ENCODE measurements at regions not wholly inside any gene's neighbourhood (a gene's known extent, or its start where the extent isn't known, plus 50 kb on each side); places are given as distances from the start of the nearest gene placed in this dataset.

DNA sequence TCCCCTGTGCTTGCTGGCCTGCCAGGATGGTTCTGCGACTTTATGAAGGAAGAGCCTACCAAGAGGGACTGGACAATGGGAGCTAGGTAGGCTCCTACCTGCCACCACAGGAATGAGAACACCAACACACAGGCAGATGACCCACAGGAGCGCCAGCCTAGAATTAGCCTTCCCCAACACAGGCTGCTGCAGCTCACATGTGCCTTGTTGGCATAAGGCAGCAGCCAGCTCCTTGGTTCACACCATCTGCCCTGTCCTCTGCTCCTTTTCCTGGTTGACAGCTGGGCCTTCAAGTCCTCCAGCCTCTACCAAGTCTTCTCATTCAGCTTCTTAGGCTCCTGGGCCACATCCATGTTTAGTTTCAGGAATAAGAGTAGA, 705.4 kb upstream of the RAB6C start (continued):
- TF ChIP-seq, protein P1, sequence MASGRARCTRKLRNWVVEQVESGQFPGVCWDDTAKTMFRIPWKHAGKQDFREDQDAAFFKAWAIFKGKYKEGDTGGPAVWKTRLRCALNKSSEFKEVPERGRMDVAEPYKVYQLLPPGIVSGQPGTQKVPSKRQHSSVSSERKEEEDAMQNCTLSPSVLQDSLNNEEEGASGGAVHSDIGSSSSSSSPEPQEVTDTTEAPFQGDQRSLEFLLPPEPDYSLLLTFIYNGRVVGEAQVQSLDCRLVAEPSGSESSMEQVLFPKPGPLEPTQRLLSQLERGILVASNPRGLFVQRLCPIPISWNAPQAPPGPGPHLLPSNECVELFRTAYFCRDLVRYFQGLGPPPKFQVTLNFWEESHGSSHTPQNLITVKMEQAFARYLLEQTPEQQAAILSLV (CRISPR knock-in tag; IDR thresholded peaks at IDR 0.05; ENCODE audit: borderline replicate concordance), result no peak
- TF ChIP-seq ZFP36 (IDR thresholded peaks at IDR 0.05; ENCODE audit: borderline replicate concordance, low read depth, low read length, partially characterized antibody), result no peak
- TF ChIP-seq HMG20B (CRISPR knock-in tag; conservative IDR thresholded peaks at IDR 0.05), result no peak
- TF ChIP-seq ZNF530 (CRISPR knock-in tag; IDR thresholded peaks at IDR 0.05; ENCODE audit: low read depth), result no peak
- TF ChIP-seq RBFOX2 (IDR thresholded peaks at IDR 0.05; ENCODE audit: low read depth, low read length), result no peak
- no peak for TF ChIP-seq ZNF598 (CRISPR knock-in tag; IDR thresholded peaks at IDR 0.05; ENCODE audit: borderline replicate concordance)

DNA sequence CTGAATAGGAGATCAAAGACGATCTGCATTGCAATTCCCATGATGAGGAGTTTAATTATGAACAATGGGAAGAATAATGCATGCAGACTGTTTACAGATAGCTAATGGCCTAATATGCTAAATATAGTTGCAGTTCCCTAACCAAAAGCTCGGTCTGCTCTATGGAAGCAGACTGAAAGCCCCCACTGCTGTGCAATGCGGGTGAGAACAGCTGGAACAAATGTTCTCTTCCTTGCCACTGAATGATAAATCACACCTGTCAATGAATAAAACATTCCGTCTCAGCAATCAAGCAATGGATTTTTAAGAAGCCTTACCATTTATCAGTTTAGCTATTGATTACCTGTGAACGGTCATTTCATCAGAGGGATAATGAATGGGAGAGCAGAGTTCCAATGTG, 704.5 kb upstream of the RAB6C start:
- ChIA-PET CTCF (ENCODE audit: low intra/inter-chr PET ratio, low total read pairs) (no interaction called here), POLR2A (no interaction called here)
- DNase-seq (ENCODE audit: low spot score) (no peak), ATAC-seq (no peak), FAIRE-seq (no peak)
- Histone ChIP-seq H3K4me3 (replicated peaks in 1 of 3; ENCODE audit: insufficient read depth in 1 of 3, low read depth in 2 of 3, low read length in 3 of 3) (no peak overlapping the region), H3K27ac (ENCODE audit: extremely low read length, insufficient read depth, low read length) (no peak overlapping the region), H4K20me1 (ENCODE audit: insufficient read depth, low read length) (no peaks in the 10 kb centered on the region), H3K79me2 (ENCODE audit: insufficient read depth, low read length) (no peaks in the 10 kb centered on the region), H3K9me3 (ENCODE audit: low read length) (peaks cover 14% of the 10 kb centered on the region; the same call in 1 of the 2 replicates), H3K27me3 (ENCODE audit: control insufficient read depth in 1 of 2, insufficient read depth in 2 of 2, low read length in 2 of 2) (no peaks in the 10 kb centered on the region), H2AFZ (ENCODE audit: low read length) (no peak overlapping the region), H3K9ac (ENCODE audit: insufficient read depth, low read depth, low read length) (no peak overlapping the region), H3K4me2 (ENCODE audit: low read depth, low read length) (no peak overlapping the region), H3K4me1 (ENCODE audit: insufficient read depth, low read length) (no peaks in the 10 kb centered on the region), H3K36me3 (replicated peaks in 1 of 2; ENCODE audit: control insufficient read depth in 1 of 2, insufficient read depth in 2 of 2, low read length in 2 of 2) (no peaks in the 10 kb centered on the region)
- BruUV-seq (replicated peaks), result no TSS peak
- in situ Hi-C loops (cut with HindIII; ENCODE audit: extremely low pct_ligation_motif_present, low pct_unique_long_range_greater_than_20kb) (no loop called here), intact Hi-C loops (cut with micrococcal nuclease; ENCODE audit: unreplicated experiment) (no loop called here)
- WGBS (ENCODE audit: low lambda C conversion rate), result 0% methylated on average over 5 of the region's 5 CpGs
- TF ChIP-seq GZF1 (CRISPR knock-in tag; IDR thresholded peaks at IDR 0.05) (no peak), ZNF326 (CRISPR knock-in tag; IDR thresholded peaks at IDR 0.05; ENCODE audit: borderline replicate concordance) (no peak), SP5 (CRISPR knock-in tag; IDR thresholded peaks at IDR 0.05; ENCODE audit: borderline replicate concordance, low read depth) (no peak), ZSCAN22 (CRISPR knock-in tag; IDR thresholded peaks at IDR 0.05) (no peak), ZNF17 (CRISPR knock-in tag; IDR thresholded peaks at IDR 0.05) (no peak), GPN1 (CRISPR knock-in tag; IDR thresholded peaks at IDR 0.05; ENCODE audit: borderline replicate concordance) (no peak), ZNF569 (CRISPR knock-in tag; IDR thresholded peaks at IDR 0.05; ENCODE audit: borderline replicate concordance) (no peak), PHF21A (CRISPR knock-in tag; IDR thresholded peaks at IDR 0.05) (no peak), THAP11 (CRISPR knock-in tag; IDR thresholded peaks at IDR 0.05) (no peak), SRSF9 (IDR thresholded peaks at IDR 0.05; ENCODE audit: borderline replicate concordance, insufficient read depth, low read depth, low read length, poor library complexity, severe bottlenecking) (no peak), ZNF484 (CRISPR knock-in tag; IDR thresholded peaks at IDR 0.05; ENCODE audit: borderline replicate concordance, low read depth) (no peak)
- TF ChIP-seq, protein P2, sequence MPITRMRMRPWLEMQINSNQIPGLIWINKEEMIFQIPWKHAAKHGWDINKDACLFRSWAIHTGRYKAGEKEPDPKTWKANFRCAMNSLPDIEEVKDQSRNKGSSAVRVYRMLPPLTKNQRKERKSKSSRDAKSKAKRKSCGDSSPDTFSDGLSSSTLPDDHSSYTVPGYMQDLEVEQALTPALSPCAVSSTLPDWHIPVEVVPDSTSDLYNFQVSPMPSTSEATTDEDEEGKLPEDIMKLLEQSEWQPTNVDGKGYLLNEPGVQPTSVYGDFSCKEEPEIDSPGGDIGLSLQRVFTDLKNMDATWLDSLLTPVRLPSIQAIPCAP (CRISPR knock-in tag; IDR thresholded peaks at IDR 0.05; ENCODE audit: low read depth), result no peak
- TF ChIP-seq, protein P3, sequence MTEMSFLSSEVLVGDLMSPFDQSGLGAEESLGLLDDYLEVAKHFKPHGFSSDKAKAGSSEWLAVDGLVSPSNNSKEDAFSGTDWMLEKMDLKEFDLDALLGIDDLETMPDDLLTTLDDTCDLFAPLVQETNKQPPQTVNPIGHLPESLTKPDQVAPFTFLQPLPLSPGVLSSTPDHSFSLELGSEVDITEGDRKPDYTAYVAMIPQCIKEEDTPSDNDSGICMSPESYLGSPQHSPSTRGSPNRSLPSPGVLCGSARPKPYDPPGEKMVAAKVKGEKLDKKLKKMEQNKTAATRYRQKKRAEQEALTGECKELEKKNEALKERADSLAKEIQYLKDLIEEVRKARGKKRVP (CRISPR knock-in tag; IDR thresholded peaks at IDR 0.05), result no peak
- TF ChIP-seq, protein P4, sequence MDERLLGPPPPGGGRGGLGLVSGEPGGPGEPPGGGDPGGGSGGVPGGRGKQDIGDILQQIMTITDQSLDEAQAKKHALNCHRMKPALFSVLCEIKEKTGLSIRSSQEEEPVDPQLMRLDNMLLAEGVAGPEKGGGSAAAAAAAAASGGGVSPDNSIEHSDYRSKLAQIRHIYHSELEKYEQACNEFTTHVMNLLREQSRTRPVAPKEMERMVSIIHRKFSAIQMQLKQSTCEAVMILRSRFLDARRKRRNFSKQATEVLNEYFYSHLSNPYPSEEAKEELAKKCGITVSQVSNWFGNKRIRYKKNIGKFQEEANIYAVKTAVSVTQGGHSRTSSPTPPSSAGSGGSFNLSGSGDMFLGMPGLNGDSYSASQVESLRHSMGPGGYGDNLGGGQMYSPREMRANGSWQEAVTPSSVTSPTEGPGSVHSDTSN (CRISPR knock-in tag; IDR thresholded peaks at IDR 0.05), result no peak
